ENCODE measurements at regions not wholly inside any gene's neighbourhood (a gene's known extent, or its start where the extent isn't known, plus 50 kb on each side); places are given as distances from the start of the nearest gene placed in this dataset.
"Not testable (repeated sequence)": the region's sequence is repeated elsewhere in the genome, so short reads cannot be mapped to it uniquely, and the experiment has no call there.

DNA sequence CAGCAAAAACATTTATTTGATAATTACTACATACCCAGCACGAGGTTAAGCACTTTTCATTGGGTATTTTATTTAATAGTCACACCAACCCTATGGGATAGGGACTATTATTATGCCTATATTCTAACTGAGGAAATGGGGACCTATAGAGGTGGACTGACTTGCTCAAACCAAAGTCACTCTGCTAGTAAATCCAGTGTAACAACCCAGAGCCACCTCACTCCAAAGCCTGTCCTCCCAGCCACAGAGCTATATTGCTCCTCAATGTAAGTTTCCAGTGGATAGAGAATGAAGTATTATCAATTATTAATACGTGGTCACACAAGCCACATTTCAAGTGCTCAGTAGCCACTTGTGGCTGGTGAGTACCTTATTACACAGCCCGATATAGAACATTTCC lies 97.5 kb downstream of the RGS2 start:
- DNase-seq, result no peak

DNA sequence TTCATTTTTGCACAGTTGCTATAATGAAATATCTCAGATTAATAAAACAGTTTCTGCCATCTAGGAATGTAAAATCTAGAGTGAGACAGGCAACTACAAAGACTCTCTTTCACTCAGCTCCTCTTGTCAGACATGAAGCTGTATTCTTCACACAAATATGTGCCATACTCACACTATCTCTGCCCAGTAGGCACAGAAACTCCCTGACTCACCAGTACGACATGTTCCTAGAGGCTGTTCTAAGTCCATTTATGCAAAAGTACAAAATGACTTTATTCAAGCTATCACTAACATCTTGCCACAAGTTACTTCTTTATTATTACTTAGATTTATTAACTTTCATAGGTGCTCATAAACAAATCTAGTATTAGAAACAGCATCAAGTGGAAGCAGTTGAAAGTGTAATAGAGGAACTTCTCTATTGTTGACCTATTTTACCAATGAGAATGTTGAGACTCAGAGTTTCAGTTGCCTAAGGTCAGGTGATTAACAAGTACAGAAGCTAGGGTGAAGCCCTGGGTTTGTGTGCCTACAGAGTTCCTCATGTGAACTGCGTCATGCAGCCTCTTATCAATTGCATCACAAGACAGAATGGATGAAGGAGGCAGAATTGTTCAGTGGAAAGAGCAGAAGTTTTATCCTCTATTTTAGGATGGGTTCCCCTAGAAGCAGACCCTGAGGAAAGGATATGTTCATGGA lies 98.9 kb downstream of the RGS2 start:
- no peak for DNase-seq

GRCh38 chr1:192911896-192912656 lies 103.2 kb downstream of the RGS2 start:
- DNase-seq, result not testable (repeated sequence)

- DNase-seq, result no peak
These were observed 104.8 kb downstream of the RGS2 start for GRCh38 chr1:192913683-192914082.

GRCh38 chr1:192914092-192914491 lies 105.3 kb downstream of the RGS2 start:
- no peak for DNase-seq

GRCh38 chr1:192914696-192915095 lies 105.9 kb downstream of the RGS2 start:
- DNase-seq, result no peak

- no peak for DNase-seq
These were observed 107.2 kb downstream of the RGS2 start for GRCh38 chr1:192916021-192916420.

DNA sequence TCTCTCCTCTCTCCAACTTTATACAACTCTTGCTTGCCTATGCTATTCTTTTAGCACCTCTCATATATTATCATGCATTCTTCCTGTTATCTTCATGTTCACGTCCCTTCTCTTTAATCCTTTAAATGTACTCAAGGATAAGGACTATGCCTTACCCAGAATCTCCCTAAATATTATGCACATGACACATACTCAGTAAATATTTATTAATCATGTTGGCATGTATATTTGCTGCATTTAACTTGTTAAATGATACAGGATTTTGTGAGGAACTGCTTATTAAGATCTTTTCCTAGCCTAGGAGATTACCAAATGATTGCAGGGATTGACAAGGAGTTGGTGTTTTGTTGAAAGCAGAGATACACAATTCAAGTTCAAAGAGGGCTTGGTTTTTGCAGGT lies 109.4 kb downstream of the RGS2 start:
- no peak for DNase-seq

DNA sequence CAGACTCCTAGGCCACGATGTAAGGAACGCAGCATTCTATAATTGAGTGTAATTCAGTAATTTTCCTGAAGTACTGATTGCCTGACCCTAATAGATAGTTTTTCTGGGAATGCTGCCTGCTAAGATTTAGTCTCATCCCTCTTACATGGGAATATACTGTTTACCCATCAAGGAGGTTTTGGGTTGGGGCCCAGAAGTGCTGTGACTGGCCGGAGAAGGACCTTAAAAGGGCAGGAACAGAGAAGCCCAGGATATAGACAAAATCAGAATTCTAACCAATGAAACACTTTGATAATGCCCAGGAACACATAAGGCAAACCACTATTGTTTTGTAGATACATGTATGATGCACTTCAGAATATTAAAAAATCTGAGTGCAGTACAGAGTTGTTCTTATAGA lies 111.6 kb downstream of the RGS2 start:
- no peak for DNase-seq

DNA sequence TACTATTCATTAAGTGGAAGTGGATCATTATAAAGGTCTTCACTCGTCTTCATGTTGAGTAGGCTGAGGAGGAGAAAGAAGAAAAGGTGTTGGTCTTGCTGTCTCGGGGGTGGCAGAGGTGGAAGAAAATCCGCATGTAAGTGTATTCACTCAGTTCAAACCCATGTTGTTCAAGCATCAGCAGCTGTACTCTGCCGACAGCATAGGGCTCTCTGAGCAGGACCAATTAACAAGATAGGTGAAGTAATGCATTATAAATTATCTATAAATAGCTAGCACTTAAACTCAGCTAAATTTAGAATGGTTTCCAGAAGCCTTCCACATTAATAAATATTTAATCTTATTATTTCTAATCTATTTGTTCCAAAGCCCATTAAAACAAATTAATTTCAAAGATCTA lies 116.8 kb downstream of the RGS2 start:
- no peak for DNase-seq

DNA sequence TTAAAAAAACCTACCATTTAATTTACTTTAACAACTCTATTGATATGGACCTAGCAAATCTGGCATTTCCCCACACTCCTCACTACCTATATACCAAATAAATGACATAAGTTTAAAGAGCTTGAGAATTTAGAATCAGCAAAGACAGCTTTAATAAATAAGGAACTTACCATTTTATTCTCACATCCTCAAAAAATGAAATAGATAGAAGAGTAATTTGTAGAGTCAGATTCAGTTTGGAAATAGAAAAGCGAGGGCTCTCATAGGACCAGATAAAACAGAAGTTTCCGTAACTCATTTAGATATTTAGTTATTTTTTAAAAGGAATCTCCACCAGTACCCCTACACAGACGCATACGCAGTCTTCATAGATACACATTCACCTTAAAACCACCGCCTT lies 117.9 kb downstream of the RGS2 start:
- no peak for DNase-seq

GRCh38 chr1:192927496-192927895 lies 118.7 kb downstream of the RGS2 start:
- no peak for DNase-seq

GRCh38 chr1:192929597-192929996 lies 120.8 kb downstream of the RGS2 start:
- DNase-seq, result no peak

DNA sequence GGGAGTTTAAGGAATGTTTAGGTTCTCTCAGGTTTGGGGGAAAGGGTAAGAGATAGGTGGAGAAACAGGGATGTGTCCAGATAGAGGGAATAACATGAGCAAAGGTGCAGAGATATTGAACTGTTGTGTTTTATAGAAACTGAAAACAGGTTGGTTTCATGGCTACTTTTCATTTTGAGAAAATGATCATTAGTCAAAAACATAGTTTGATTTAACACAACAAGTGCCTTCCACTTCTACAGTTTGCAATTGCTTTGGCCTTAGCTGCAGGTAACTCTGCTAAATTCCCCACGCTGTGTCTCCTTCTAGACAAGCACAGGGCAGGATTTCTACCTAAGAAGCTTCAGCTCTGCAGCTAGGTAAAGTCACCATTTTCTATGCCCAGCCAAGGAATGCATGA lies 124.9 kb downstream of the RGS2 start:
- DNase-seq, result no peak

DNA sequence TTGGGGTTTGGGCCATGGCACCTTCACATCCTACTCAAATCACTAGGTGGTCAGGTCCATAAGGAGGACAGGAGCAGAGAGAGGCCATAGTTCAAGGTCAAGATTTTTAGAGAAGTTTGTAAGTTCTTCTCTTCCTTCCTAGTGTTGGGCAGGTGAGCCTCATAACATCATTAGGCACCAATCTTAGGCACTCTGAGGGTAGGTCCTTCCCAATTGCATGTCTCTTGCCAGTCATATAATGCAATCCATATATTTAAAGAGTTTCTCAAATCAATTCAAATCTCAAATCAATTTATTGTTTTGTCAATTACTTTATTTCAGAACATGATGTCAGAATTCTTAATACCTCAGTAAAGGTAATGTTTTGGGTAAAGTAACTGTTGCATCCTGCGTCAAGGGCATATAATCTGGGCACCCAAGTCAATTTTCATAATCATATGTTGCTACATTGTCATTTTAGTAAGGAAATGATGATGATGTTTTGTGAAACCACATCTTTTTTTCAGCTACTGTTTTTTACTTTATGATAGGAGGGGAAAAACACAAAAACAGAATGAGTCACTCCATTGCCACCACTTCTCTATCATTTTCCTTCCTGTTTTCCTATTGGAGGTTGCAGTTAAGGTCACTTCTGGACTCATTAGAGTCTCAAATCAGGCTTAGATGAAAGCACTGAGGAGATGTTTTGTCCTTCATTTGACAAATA lies 122.7 kb downstream of the UCHL5 start:
- DNase-seq, result no peak

DNA sequence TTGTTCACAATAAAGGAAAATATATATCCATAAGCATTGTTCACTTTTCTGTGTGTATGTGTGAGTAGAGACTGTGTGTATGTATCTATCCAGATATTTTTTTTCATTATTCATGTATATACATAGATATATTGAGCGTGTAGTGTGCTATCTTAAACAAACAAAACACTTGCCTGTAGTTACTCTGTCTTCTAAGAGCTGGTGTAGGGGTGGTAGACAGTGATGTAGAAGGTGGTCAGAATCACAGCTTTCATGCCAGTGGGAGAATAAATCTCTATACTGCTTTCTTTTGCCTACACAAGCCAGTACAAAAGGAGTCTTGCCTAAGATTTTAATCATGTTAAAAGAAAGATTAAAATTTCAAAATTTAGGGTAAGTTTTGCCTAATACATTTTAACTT lies 122.0 kb downstream of the UCHL5 start:
- DNase-seq, result no peak

DNA sequence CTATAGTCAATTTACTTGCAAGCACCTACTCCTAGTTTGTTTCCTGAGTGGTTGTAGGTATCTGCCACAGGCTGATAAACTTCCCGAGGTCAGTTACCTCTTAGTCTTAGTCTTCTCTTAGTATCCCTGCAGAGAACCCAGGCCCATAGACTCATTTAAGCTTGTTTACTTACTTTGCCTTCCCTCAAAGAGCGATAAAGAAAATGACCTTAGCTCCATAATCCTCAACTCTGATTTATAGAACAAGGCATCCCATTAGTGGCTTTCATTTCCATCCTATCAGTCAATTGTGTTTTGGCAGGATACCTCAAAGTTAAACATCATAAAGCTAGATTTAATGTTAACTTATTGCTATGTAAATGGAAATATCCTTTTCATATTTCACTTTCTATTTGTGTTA lies 119.7 kb downstream of the UCHL5 start:
- no peak for DNase-seq

- DNase-seq, result no peak
These were observed 118.5 kb downstream of the UCHL5 start for GRCh38 chr1:192940658-192941057.

GRCh38 chr1:192941722-192942411 lies 117.3 kb downstream of the UCHL5 start:
- no peak for DNase-seq

GRCh38 chr1:192943108-192943507 lies 116.1 kb downstream of the UCHL5 start:
- no peak for DNase-seq

DNA sequence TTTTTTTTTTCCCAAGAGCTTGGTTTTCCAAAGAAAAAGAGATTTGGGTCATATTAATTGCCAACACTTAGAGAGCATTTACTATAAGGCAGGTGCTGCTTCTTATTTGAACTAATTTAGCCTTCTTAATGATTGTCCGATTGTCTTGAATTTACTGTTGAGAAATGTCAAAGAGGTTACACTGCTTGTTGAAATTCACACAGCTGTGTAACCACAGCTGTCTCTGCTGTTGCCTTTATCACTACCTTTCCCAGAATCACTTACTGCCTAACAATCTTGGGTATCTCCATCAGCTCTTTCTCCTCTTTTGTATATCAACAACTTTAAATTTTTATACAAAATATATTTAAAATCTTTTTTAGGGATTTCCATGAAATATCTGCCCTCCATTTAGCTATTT lies 115.6 kb downstream of the UCHL5 start:
- DNase-seq, result no peak

- DNase-seq, result no peak
These were observed 113.6 kb downstream of the UCHL5 start for GRCh38 chr1:192945390-192946130.
